C4-2B (cell line): ENCODE measurements at regions not wholly inside any gene's neighbourhood (a gene's known extent, or its start where the extent isn't known, plus 50 kb on each side); places are given as distances from the start of the nearest gene placed in this dataset.

Experiments
- ZFX ChIP-seq: fragments of 450-650 bp; IDR thresholded peaks from 2 replicates; pipeline ENCODE4 v1.6.1; 2017
- TF ChIP-seq, protein P1 (sequence below): fragments of 450-650 bp; conservative IDR thresholded peaks from 2 replicates; pipeline ENCODE4 v1.5.1; 2017; ENCODE audit warnings: mild to moderate bottlenecking

DNA sequence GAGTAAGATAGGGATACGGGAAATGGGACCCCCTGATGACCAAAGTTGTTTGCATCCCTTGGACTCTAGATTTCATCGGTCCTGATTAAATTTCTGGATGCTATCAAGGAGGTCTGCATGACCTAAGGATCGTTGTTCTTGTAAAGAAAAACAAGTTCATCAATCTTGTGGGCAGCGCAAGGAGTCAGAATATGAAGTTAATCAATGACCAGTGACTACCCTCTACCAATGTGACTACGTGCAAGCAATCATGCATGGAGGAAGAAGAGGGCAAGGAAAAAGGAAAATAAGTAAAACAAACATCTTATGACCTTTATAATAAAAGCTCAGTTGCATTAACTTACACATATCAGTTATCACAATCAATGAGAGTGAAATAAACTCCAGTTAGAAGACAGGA, 139.7 kb downstream of the RTP4 start:
- TF ChIP-seq, protein P1, sequence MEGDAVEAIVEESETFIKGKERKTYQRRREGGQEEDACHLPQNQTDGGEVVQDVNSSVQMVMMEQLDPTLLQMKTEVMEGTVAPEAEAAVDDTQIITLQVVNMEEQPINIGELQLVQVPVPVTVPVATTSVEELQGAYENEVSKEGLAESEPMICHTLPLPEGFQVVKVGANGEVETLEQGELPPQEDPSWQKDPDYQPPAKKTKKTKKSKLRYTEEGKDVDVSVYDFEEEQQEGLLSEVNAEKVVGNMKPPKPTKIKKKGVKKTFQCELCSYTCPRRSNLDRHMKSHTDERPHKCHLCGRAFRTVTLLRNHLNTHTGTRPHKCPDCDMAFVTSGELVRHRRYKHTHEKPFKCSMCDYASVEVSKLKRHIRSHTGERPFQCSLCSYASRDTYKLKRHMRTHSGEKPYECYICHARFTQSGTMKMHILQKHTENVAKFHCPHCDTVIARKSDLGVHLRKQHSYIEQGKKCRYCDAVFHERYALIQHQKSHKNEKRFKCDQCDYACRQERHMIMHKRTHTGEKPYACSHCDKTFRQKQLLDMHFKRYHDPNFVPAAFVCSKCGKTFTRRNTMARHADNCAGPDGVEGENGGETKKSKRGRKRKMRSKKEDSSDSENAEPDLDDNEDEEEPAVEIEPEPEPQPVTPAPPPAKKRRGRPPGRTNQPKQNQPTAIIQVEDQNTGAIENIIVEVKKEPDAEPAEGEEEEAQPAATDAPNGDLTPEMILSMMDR = no peak
- no peak for TF ChIP-seq ZFX
